KG1 (cell line): ENCODE measurements at regions not wholly inside any gene's neighbourhood (a gene's known extent, or its start where the extent isn't known, plus 50 kb on each side); places are given as distances from the start of the nearest gene placed in this dataset.

Experiments used
- DNase-seq: peaks from one replicate; lab custom pipeline; 2025; lab: John Stamatoyannopoulos, UW

DNA sequence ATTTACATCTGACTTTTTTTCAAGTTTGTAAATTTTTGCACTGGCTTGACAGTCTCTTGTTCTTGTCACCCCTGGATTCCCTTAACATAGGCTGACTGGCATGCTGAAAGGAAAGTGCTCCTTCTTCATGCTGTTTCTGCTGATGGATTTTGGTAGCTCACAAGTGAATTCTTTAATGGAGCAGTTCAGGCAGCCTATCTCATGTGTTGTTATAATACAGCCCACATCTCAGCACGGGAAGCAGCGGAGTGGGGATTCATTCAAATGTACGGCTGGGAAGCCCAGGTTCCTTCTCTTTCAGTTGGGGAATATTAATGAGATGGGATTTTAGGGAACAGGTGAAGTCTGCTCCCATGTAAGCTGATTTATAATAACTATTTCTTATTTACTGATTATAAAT lies 142.8 kb downstream of the CD8B2 start:
- DNase-seq, result no peak

DNA sequence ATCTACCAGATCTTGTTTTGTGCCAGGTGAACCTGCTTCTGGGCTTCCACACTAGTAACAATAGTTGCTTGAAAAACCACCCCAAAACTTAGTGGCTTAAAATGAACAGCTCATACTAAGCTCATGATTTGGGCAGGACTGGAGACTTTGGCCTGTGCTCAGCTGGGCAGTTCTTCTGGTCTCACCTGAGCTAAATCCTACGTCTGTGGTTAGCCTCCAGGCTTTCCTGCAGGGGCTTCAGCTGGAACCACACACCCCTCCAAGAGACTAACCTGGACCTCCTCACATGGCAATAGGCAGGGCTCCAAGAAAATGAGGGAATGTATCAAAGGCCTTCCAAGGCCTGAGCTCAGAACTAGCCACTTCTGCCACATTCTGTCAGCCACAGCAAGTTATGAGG lies 144.1 kb downstream of the CD8B2 start:
- DNase-seq, result no peak

DNA sequence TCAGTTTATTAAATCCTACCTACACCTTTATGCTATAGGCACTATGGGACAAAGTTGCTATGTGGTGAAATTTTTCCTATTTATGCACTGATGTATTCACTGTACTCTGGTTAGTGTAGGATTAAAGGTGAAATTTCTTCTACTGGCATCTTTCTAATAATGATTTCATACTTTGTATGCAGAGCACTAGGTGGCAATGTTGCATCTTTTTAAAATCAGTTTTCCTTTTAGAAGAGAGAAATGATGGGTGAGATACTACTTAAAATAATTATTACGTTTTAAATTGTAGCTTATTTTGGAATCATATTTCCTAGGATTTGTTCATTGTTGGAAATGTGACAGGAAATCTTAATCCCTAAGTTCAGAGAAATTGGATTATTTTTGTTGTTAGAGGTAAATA lies 150.9 kb downstream of the CD8B2 start:
- DNase-seq, result no peak

DNA sequence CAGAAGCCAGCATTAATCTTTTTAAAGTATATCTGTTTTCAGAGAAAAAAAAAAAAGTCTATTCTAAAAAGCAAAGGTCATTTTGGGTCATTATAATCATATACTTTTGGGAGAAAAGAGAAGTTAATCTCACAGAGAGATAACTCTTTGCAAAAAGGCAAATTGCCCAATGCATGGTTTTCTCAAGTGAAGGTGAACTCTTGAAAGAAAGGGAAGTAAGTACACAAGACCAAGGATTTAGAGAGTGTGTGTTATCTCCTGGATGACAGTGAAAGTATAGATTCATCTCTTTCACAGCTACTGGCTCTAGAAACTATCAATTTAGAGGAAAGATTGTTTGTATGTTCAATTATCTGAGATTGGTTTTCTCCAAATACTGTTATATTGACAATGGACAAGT lies 151.4 kb downstream of the CD8B2 start:
- no peak for DNase-seq

DNA sequence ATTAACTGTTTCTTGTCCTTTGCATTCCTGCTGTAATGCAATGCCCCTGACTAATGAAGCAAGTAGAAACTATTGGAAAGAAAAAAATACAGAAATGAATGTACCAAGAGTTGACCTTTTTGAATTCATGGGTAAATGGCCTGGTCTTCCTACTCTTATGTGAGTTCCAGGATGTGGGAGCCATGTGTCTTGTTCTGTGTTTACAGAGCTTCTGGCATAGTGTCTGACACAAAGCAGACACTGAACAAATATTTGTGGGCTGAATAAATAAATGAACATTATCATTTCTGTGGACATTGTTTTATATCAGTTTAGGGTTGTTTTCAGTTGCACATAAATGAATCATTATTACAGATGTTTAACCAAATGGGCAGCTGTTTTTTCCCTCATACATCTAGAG lies 155.5 kb downstream of the CD8B2 start:
- DNase-seq, result no peak

DNA sequence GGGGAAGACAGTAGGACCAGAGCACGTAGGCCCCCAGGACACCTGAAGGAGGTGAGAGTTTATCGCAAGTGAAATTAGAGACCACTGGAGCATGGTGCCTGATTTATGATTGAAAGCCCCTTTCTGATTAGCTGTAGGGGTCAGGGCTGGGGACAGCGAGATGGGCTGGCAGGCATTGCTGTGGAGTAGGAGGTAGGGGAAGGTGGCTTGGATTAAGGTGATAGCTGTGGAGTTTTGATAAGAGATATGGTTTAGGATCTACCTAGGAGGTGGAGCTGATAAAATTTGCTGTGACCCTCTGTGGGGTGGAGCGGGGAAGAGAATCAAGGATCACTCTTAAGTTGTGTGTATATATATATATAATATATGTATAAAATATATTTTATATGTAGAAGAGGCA lies 157.5 kb downstream of the CD8B2 start:
- no peak for DNase-seq

DNA sequence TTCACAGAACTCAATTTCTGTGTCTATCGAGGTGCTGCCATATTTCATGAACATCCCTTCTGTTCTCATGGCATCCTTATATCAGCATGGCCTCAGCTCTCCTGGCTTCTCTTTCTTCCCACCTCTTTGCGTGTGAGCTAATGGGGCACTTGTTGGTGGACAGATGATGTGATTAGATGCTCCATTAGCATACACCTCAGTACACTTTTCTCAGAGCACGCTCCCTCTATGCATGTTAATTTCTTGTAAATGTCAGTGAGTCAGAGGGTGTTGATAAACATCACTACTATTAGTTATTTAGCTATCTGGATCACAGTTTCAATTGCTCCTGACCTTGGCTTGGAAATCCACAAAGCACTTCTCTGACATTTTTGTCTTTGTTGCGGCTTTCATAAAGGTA lies 159.4 kb downstream of the CD8B2 start:
- DNase-seq, result no peak

DNA sequence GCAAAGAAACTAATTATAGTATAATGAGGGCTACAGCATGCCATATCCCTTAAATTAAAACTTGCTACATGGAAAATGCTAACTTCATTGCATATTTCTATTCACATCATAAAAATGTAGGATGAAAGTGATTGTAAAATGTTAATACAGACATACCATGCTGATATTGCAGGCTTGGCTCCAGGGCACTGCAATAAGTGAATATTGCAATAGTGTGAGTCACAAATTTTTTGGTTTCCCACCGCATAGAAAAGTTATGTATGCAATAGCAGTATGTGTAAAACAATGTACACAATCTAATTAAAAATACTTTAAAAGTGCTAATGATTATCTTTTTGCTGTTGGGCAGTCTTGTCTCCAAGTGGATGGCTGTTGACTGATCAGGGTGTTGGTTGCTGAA lies 162.1 kb downstream of the CD8B2 start:
- DNase-seq, result no peak

DNA sequence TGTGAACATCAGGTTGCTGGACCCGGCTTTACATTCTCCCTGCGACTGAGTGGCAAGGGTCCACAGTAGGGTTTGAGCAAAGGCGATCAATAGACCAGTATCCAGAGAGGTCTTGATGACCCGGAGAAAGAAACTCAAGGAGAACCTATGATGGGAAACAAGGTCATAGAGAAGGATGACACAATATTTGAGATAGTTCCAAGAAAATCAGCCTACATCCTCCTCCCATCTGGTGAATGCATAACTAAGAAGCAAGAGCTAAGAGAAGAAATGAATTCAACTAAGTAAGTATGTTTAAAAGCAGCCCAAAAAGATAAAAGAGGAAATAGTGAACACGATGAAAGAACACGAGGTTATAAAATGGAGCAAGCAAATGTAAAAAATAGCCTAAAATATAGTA lies 166.3 kb downstream of the CD8B2 start:
- no peak for DNase-seq

DNA sequence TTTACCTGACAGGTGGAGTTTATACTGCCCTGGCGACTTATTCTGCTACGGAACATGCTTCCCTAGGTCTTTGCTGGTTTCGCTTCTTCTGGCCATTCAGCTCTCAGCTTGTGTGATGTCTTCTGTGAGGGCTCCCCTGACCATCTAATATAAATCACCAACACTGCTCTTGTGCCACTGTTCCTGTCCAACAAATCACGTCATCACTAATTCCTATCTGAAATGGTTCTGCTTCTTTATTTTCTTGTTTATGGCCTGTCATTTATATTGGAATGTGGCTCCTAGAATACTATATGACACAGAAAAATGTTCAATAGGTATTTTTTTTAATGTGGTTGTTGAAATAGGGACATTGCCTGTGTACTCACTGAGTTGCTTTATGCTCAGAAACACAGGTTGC lies 171.5 kb downstream of the CD8B2 start:
- DNase-seq, result no peak

DNA sequence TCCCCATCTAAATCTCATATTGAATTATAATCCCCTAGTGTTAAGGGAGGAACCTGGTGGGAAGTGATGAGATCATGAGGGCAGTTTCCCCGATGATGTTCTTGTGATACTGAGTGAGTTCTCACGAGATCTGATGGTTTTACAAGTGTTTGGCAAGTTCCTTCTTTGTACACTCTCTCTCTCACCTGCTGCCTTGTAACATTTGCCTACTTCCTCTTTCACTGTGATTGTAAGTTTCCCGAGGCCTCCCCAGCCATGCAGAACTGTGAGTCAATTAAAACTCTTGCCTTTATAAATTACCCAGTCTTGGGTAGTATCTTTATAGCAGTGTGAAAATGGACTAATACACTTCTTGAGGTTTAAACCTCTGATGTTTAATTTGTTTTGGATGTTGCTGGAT lies 177.5 kb downstream of the CD8B2 start:
- DNase-seq, result no peak

DNA sequence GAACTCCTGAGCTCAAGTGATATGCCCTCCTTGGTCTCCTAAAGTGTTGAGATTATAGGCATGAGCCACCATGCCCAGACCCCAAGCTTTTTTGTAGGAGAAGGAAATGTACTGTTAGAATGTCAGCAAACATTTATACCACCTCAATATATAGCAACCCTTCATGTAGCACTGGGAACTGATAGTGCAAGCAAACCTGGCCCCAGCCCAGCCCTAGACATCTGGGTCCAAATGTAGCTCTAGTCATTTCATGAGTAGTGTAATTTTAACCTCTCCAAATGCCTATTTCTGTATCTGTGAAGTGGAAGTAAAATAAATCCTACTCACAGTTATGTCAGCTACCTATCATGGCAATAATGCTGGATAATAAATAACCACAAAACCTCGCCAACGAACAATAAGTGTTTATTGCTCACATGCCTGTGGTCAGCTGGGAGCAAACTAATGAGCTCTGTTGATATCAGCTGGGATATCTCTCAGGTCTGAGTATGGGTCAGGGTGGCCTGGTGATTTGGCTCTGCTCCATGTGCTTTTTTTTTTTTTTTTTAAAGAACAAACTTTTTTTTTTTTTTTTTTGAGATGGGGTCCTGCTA lies 180.4 kb downstream of the CD8B2 start:
- DNase-seq, result no peak

DNA sequence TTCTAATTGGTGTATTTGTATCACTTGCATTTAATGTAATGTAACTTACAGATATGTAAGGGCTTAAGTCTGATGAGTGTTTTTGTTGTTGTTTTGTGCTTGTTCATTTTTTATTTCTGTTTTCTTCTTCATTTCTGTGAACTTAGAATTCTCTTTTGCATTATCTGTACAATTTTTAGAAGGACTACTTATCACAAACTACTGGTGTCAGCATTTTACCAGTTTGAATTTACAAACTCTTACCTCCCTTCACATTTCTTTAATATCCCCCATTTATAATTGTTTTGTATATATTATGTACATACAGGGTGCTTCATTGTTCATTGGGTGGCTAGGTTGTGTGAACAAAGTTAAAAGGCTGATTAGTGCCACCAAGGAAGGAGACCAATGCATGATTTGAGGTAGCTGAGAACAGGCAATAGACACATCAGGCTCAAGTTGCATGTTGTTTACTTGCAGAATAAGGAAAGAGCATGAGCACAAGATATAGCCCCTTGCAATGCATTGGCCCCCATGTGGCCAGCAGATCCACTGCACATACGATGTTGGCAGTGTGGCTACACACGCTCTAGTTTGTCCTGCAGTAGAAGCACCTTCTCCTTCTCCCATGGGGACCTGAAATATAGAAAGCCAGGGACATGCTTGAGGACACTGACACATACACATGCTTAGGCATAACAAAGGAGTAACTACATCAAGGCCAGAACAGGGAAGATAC lies 198.2 kb downstream of the CD8B2 start:
- DNase-seq, result no peak

DNA sequence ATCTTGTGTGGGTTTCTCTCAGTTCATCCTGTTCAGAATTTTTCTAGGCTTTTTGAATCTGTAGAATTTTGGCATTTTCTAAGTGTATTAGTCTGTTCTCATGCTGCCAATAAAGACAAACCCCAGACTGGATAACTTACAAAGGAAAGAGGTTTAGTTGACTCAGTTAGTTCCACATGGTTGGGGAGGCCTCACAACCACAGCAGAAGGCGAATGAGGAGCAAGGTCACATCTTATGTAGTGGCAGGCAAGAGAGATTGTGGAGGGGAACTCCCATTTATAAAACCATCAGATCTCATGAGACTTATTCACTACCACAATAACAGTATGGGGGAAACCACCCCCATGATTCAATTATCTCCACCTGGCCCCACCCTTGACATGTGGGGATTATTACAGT lies 199.2 kb downstream of the ST6GAL2 start:
- no peak for DNase-seq

DNA sequence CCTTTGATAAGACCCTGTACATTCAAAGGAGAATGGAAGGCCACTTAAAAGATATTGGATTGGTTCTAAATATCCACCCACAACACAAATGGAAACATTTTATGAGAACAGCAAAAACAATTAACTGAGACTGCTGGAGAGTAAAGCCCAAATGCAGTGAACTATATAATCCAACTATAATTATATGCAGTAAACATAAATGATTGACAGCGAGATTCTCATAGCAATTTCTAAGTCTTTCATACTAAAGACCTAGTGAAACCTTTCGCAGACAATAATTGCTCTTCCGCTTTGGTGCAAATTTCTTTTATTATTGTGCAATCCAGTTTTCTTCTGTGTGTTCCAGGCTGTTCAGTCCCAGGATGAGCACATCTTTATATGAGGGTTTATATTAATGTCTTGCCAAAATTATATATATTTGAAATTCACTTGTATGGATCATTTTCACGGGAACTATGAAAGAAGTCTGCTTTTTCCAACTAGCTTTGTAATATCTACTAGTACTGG lies 190.9 kb downstream of the ST6GAL2 start:
- no peak for DNase-seq

DNA sequence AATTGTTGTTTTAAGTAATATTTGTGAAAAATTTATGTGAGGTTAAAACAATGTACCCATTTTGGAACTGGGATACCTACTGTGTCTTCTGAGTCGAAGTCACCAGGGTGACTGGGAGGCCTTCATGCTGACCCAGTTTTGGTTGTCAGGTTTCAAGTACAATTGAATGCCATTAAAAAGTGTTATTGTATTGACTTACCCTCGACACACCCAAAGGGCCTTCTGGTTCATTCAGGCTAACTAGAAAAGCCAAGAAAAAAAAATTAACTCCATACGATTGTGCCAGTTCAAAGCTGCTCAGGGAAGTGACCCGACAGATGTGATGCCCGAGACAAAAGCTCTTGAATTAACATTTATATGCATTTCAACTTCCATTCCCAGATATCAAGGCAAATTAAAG lies 190.0 kb downstream of the ST6GAL2 start:
- DNase-seq, result no peak

DNA sequence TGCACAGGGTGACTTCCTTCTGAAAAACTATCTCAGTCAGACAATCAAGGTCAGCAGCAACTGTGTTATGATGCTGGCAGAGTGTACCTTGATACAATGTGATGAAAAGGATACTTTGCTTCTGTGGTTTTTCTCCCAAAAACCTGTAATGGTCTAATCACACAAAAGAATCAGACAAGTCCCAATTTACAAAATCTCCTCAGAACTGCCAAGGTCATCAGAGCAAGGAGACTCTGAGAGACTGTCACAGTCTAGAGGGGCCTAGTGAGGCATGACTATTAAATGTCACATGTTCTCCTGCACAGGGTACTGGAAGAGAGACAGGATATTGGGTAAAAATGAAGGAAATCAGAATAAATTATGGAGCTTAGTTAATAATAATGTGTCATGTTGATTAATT lies 185.4 kb downstream of the ST6GAL2 start:
- DNase-seq, result no peak

DNA sequence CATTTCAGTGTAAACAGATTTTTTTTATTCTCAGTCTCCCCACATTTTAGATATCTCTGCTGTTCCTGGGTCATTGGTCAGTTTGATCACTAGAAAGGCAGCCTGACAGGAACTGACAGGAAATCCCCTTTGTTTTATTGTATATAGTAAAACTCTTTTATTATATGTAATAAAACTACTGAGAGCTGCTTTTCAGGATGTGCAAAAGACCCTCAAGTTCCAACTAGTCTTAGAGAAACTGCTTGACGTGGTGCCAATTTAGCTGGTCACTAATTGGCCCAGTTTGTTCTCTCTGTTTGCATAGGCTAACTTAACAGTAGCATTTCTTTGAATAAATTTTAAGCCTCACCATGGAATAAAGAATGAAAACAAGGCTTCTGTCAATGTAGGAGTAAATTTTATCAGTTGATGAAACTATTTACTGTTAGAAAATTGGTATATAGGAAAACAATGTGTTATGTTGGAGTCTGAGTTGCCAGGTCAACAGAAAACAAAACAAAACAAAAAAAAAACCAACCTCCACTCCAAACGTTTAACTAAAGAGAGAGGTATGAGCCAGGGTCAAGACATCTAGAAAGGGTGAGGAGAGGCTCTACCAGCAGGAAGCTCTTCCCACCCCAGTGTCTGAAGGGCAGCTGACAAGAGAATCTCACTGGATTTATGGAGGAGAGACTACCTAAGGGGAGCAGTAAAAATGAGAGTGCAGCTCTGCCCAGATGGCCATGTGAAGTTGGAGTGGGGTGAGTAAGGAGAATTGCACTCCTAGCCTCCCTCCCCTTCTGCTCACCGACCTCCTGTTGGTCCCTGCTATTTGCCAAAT lies 184.6 kb downstream of the ST6GAL2 start:
- no peak for DNase-seq

DNA sequence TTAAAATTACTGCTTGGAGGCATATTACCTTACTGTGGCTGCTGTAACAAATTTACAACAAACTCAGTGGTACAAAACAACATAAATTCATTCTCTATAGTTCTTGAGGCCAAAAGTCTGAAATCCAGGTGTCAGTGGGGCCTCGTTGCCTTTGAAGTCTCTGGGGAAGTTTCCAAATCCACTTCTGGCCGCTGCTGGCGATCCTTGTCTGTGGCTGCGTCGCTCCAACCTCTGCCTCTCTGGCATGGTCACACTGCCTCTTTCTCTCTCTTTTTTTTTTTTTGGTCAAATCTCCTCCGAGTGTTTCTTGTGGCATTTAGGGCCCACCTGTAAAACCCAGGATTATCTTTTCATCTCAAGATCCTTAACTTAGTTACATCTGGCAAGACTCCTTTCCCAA lies 182.8 kb downstream of the ST6GAL2 start:
- DNase-seq, result no peak

DNA sequence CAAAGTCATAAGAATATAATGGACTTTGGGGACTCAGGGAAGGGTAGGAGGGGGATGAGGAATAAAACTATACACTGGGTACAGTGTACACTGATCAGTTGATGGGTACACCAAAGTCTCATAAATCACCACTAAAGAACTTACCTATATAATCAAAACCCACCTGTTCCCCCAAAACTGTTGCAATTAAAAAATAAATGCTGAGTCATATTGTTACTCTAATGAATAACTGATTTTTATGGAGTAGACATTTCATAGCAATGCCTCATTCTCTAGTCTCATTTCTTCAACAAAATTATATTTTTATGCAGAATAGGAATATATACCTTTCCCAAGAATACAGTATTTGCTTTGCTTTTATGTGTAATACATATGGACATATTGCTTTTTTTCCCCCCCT lies 181.2 kb downstream of the ST6GAL2 start:
- no peak for DNase-seq

DNA sequence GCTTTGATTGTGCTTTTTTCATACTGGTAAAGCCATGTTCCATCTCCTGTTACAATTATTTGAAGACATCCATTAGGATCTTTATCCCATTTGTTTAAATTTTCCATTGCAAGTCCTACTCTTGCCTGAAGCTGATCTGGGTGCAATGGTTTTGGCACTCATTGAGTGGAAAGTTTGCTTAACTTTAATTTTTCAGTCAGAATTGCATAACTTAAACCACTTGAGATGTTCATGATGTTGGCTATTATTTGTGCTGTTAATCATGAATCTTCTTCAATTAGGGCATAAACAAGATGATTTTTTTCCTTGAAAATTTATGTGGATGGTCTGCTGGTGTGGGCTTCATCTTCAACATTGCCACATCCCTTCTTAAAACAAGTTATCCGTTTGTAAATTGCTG lies 180.1 kb downstream of the ST6GAL2 start:
- no peak for DNase-seq

DNA sequence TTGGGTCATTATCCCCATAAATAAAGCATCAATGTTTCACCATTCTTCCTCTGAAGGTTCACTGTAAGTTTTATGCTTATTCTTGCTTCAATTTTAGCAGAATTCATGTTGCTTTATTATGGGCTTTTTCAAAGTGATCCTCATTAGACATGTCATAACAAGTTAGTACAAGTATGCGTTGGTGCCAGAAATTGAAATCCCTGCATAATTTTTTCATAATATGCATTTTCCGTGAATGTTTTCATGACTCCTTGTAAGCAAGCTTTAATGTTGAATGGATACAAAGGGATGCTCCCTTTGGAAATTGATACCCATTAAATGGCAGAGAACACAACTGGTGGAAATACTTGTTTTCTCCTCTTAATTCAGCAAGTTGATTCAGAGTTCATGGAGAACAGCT lies 179.7 kb downstream of the ST6GAL2 start:
- no peak for DNase-seq

DNA sequence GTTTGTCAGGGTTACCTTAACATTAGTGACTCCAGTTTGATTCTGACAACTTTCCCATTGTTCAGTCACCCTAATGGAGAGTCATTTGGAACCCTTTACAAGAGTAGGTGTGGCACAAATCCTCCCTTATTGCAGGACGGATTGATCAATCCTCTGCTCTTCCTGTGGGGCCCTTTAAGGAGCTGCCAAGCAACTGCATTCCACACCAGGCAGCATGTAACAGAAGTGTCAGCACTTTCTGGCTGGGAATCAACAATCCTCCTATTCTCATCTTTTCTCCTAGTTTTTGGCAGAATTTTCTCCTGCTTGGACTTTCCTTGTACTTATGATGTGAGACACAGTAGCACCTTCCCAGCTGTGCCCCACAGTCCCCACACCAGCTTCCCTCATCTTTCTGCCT lies 177.8 kb downstream of the ST6GAL2 start:
- DNase-seq, result no peak
